ENCODE measurements at regions not wholly inside any gene's neighbourhood (a gene's known extent, or its start where the extent isn't known, plus 50 kb on each side); places are given as distances from the start of the nearest gene placed in this dataset.
"Not testable (repeated sequence)": the region's sequence is repeated elsewhere in the genome, so short reads cannot be mapped to it uniquely, and the experiment has no call there.

GRCh38 chr3:161914703-161915417 is 418.3 kb downstream of the OTOL1 start:
- DNase-seq (ENCODE audit: low read depth in 2 of 2), result no peak

GRCh38 chr3:161915418-161915750 is 418.8 kb downstream of the OTOL1 start:
- no peak for DNase-seq (ENCODE audit: low read depth in 2 of 2)

- DNase-seq (ENCODE audit: low read depth in 2 of 2), result no peak
Observed at GRCh38 chr3:161920196-161920595, 423.6 kb downstream of the OTOL1 start.

GRCh38 chr3:161925749-161926360 is 429.2 kb downstream of the OTOL1 start:
- DNase-seq (ENCODE audit: low read depth in 2 of 2), result no peak

- DNase-seq (ENCODE audit: low read depth in 2 of 2), result no peak
Observed at GRCh38 chr3:161927131-161927530, 430.5 kb downstream of the OTOL1 start.

- DNase-seq (ENCODE audit: low read depth in 2 of 2), result no peak
Observed at GRCh38 chr3:161939918-161940620, 443.5 kb downstream of the OTOL1 start.

- DNase-seq (ENCODE audit: low read depth in 2 of 2), result no peak
Observed at GRCh38 chr3:161940621-161940965, 444.0 kb downstream of the OTOL1 start.

- DNase-seq (ENCODE audit: low read depth in 2 of 2), result no peak
Observed at GRCh38 chr3:161941891-161942290, 445.3 kb downstream of the OTOL1 start.

GRCh38 chr3:161943801-161944345 is 447.3 kb downstream of the OTOL1 start:
- not testable (repeated sequence) for DNase-seq (ENCODE audit: low read depth in 2 of 2)

GRCh38 chr3:161946443-161946960 is 449.9 kb downstream of the OTOL1 start:
- no peak for DNase-seq (ENCODE audit: low read depth in 2 of 2)

- DNase-seq (ENCODE audit: low read depth in 2 of 2), result no peak
Observed at GRCh38 chr3:161950318-161950868, 453.8 kb downstream of the OTOL1 start.

- DNase-seq (ENCODE audit: low read depth in 2 of 2), result no peak
Observed at GRCh38 chr3:161957467-161957866, 460.9 kb downstream of the OTOL1 start.

- DNase-seq (ENCODE audit: low read depth in 2 of 2), result no peak
Observed at GRCh38 chr3:161964857-161965256, 468.2 kb downstream of the OTOL1 start.

- no peak for DNase-seq (ENCODE audit: low read depth in 2 of 2)
Observed at GRCh38 chr3:161969867-161970266, 473.3 kb downstream of the OTOL1 start.

GRCh38 chr3:161975201-161975600 is 478.6 kb downstream of the OTOL1 start:
- DNase-seq (ENCODE audit: low read depth in 2 of 2), result no peak

- DNase-seq (ENCODE audit: low read depth in 2 of 2), result no peak
Observed at GRCh38 chr3:161977063-161977462, 480.5 kb downstream of the OTOL1 start.

- no peak for DNase-seq (ENCODE audit: low read depth in 2 of 2)
Observed at GRCh38 chr3:161977850-161978249, 481.2 kb downstream of the OTOL1 start.

- DNase-seq (ENCODE audit: low read depth in 2 of 2), result no peak
Observed at GRCh38 chr3:161987933-161988332, 491.3 kb downstream of the OTOL1 start.

- DNase-seq (ENCODE audit: low read depth in 2 of 2), result no peak
Observed at GRCh38 chr3:161989012-161989411, 492.4 kb downstream of the OTOL1 start.

- DNase-seq (ENCODE audit: low read depth in 2 of 2), result no peak
Observed at GRCh38 chr3:161990036-161990435, 493.4 kb downstream of the OTOL1 start.

- no peak for DNase-seq (ENCODE audit: low read depth in 2 of 2)
Observed at GRCh38 chr3:161991901-161992540, 495.4 kb downstream of the OTOL1 start.

- DNase-seq (ENCODE audit: low read depth in 2 of 2), result no peak
Observed at GRCh38 chr3:161999846-162000245, 503.2 kb downstream of the OTOL1 start.

All from activated CD4-positive, alpha-beta T cell treated with anti-CD3 and anti-CD28 coated beads for 24 hours (primary cell).